HepG2 (cell line): ENCODE measurements at regions not wholly inside any gene's neighbourhood (a gene's known extent, or its start where the extent isn't known, plus 50 kb on each side); places are given as distances from the start of the nearest gene placed in this dataset.

Experiments used
- CENPT ChIP-seq: sonication (generic); formaldehyde crosslinking; IDR thresholded peaks from 2 replicates; pipeline ENCODE4 v1.8.0; 2022; ENCODE audit warnings: low read depth, mild to moderate bottlenecking, moderate library complexity, missing genetic modification reagents
- ETS1 ChIP-seq: sonication (generic); formaldehyde crosslinking; IDR thresholded peaks from 2 replicates; pipeline ENCODE4 v1.4.0; 2020; ENCODE audit warnings: missing genetic modification reagents
- MEF2D ChIP-seq: sonication (generic); formaldehyde crosslinking; IDR thresholded peaks from 2 replicates; pipeline ENCODE4 v1.5.1; 2020; ENCODE audit warnings: mild to moderate bottlenecking, missing genetic modification reagents
- NR2F2 ChIP-seq: IDR thresholded peaks from 2 replicates; pipeline ENCODE4 v1.6.1; 2012; ENCODE audit warnings: low read depth, inconsistent platforms, borderline replicate concordance
- POLR2AphosphoS5 ChIP-seq: IDR thresholded peaks from 2 replicates; pipeline ENCODE4 v1.6.1; 2012; ENCODE audit warnings: low read depth, low read length
- PPARG ChIP-seq: conservative IDR thresholded peaks from 2 replicates; pipeline ENCODE4 v1.6.1; 2016; ENCODE audit warnings: missing biosample characterization, missing genetic modification reagents
- RARA ChIP-seq: IDR thresholded peaks from 2 replicates; pipeline ENCODE4 v1.6.1; 2016; ENCODE audit warnings: missing genetic modification reagents, missing compliant biosample characterization
- SAP130 ChIP-seq: IDR thresholded peaks from 2 replicates; pipeline ENCODE4 v1.6.1; 2016; ENCODE audit warnings: low read depth
- TGIF2 ChIP-seq: IDR thresholded peaks from 2 replicates; pipeline ENCODE4 v1.6.1; 2016; ENCODE audit warnings: control low read depth, missing compliant biosample characterization
- TSC22D2 ChIP-seq: sonication (generic); formaldehyde crosslinking; IDR thresholded peaks from 2 replicates; pipeline ENCODE4 v1.5.1; 2020; ENCODE audit warnings: missing genetic modification reagents, mild to moderate bottlenecking, borderline replicate concordance
- YEATS2 ChIP-seq: sonication (generic); formaldehyde crosslinking; IDR thresholded peaks from 2 replicates; pipeline ENCODE4 v1.4.0; 2020; ENCODE audit warnings: missing genetic modification reagents, borderline replicate concordance
- ZBTB7B ChIP-seq: sonication (generic); formaldehyde crosslinking; IDR thresholded peaks from 2 replicates; pipeline ENCODE4 v1.4.0; 2020; ENCODE audit warnings: missing genetic modification reagents
- ZNF235 ChIP-seq: sonication (generic); formaldehyde crosslinking; IDR thresholded peaks from 2 replicates; pipeline ENCODE4 v1.8.1; 2023; ENCODE audit warnings: mild to moderate bottlenecking, missing genetic modification reagents, borderline replicate concordance
- ZNF577 ChIP-seq: sonication (generic); formaldehyde crosslinking; IDR thresholded peaks from 2 replicates; pipeline ENCODE4 v1.4.0; 2020; ENCODE audit warnings: mild to moderate bottlenecking, low read depth, missing genetic modification reagents, borderline replicate concordance
- ZNF619 ChIP-seq: sonication (generic); formaldehyde crosslinking; IDR thresholded peaks from 2 replicates; pipeline ENCODE4 v1.4.0; 2020; ENCODE audit warnings: mild to moderate bottlenecking, missing genetic modification reagents
- ZNF652 ChIP-seq: IDR thresholded peaks from 2 replicates; pipeline ENCODE4 v1.6.1; 2016; ENCODE audit warnings: low read depth, borderline replicate concordance
- ZNF83 ChIP-seq: sonication (generic); formaldehyde crosslinking; IDR thresholded peaks from 2 replicates; pipeline ENCODE4 v1.4.0; 2020; ENCODE audit warnings: missing genetic modification reagents, mild to moderate bottlenecking, borderline replicate concordance
- TF ChIP-seq, protein P1 (sequence below): sonication (generic); formaldehyde crosslinking; IDR thresholded peaks from 2 replicates; pipeline ENCODE4 v1.8.1; 2023; ENCODE audit warnings: missing genetic modification reagents, mild to moderate bottlenecking, borderline replicate concordance
- TF ChIP-seq, protein P2 (sequence below): sonication (generic); formaldehyde crosslinking; IDR thresholded peaks from 2 replicates; pipeline ENCODE4 v1.4.0; 2020; ENCODE audit warnings: mild to moderate bottlenecking, missing genetic modification reagents

- no peak for TF ChIP-seq ZNF577 (CRISPR knock-in tag)
- TF ChIP-seq TSC22D2 (CRISPR knock-in tag) = peak; percentile 13; the same call in 1 of the 2 replicates
- no peak for TF ChIP-seq ZNF235 (CRISPR knock-in tag)
- peak; percentile 52; the same call in 1 of the 2 replicates for TF ChIP-seq ZNF652 (CRISPR knock-in tag)
- no peak for TF ChIP-seq SAP130
- peak; percentile 82 for TF ChIP-seq RARA (CRISPR knock-in tag)
- TF ChIP-seq, protein P1, sequence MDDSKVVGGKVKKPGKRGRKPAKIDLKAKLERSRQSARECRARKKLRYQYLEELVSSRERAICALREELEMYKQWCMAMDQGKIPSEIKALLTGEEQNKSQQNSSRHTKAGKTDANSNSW (CRISPR knock-in tag) = no peak
- no peak for TF ChIP-seq ZNF619 (CRISPR knock-in tag)
- TF ChIP-seq POLR2AphosphoS5 = no peak
- TF ChIP-seq ETS1 (CRISPR knock-in tag) = no peak
- peak; percentile 76; the same call in 1 of the 2 replicates for TF ChIP-seq MEF2D (CRISPR knock-in tag)
- no peak for TF ChIP-seq ZNF83 (CRISPR knock-in tag)
- peak; percentile 91 for TF ChIP-seq PPARG
- TF ChIP-seq NR2F2 = peak; percentile 65
- TF ChIP-seq, protein P2, sequence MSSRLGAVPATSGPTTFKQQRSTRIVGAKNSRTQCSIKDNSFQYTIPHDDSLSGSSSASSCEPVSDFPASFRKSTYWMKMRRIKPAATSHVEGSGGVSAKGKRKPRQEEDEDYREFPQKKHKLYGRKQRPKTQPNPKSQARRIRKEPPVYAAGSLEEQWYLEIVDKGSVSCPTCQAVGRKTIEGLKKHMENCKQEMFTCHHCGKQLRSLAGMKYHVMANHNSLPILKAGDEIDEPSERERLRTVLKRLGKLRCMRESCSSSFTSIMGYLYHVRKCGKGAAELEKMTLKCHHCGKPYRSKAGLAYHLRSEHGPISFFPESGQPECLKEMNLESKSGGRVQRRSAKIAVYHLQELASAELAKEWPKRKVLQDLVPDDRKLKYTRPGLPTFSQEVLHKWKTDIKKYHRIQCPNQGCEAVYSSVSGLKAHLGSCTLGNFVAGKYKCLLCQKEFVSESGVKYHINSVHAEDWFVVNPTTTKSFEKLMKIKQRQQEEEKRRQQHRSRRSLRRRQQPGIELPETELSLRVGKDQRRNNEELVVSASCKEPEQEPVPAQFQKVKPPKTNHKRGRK (CRISPR knock-in tag) = no peak
- 0 out of 2 replicates have a peak, but pooled peaks have one; percentile 24 for TF ChIP-seq ZBTB7B (CRISPR knock-in tag)
- TF ChIP-seq YEATS2 = no peak
- 0 out of 2 replicates have a peak, but pooled peaks have one; percentile 23 for TF ChIP-seq TGIF2 (CRISPR knock-in tag)
- TF ChIP-seq CENPT = no peak
Observed at GRCh38 chr17:72448019-72448418, 327.2 kb downstream of the SOX9 start (continued).
